KMS-11 (cell line): ENCODE measurements at regions not wholly inside any gene's neighbourhood (a gene's known extent, or its start where the extent isn't known, plus 50 kb on each side); places are given as distances from the start of the nearest gene placed in this dataset.

Source experiments
- H2AFZ ChIP-seq: fragments of 200-600 bp; sonication (generic); 2 replicates; pipeline ENCODE4 v1.6.1; 2016; ENCODE audit warnings: antibody characterized with exemption, mixed run types, low read depth
- H3K27ac ChIP-seq: fragments of 200-600 bp; sonication (generic); 2 replicates; pipeline ENCODE4 v1.6.1; 2016; ENCODE audit warnings: mild to moderate bottlenecking, mixed run types
- H3K27me3 ChIP-seq: fragments of 200-600 bp; sonication (generic); 2 replicates; pipeline ENCODE4 v1.6.1; 2017; ENCODE audit warnings: mild to moderate bottlenecking, low read depth, mixed run types, moderate library complexity; ENCODE audit not compliant: insufficient read depth
- H3K36me3 ChIP-seq: fragments of 200-600 bp; sonication (generic); 2 replicates; pipeline ENCODE4 v1.6.1; 2017; ENCODE audit warnings: mild to moderate bottlenecking, mixed run types; ENCODE audit not compliant: insufficient read depth
- H3K4me1 ChIP-seq: fragments of 200-600 bp; sonication (generic); 2 replicates; pipeline ENCODE4 v1.6.1; 2016; ENCODE audit warnings: mild to moderate bottlenecking, low read depth, mixed run types; ENCODE audit not compliant: poor library complexity, severe bottlenecking
- H3K4me2 ChIP-seq: fragments of 200-600 bp; sonication (generic); 2 replicates; pipeline ENCODE4 v1.7.0; 2016; ENCODE audit warnings: mild to moderate bottlenecking, mixed run types
- H3K4me3 ChIP-seq: fragments of 200-600 bp; sonication (generic); IDR thresholded peaks from 2 replicates; pipeline ENCODE4 v1.6.1; 2017; ENCODE audit warnings: low read depth, low read length, mixed read lengths; ENCODE audit not compliant: insufficient read depth
- H3K79me2 ChIP-seq: fragments of 200-600 bp; sonication (generic); 2 replicates; pipeline ENCODE4 v1.6.1; 2016; ENCODE audit warnings: low read depth, mixed run types; ENCODE audit not compliant: insufficient read depth
- H3K9ac ChIP-seq: fragments of 200-600 bp; sonication (generic); 2 replicates; pipeline ENCODE4 v1.6.1; 2016; ENCODE audit warnings: mild to moderate bottlenecking, mixed run types
- H4K20me1 ChIP-seq: fragments of 200-600 bp; sonication (generic); 2 replicates; pipeline ENCODE4 v1.6.1; 2016; ENCODE audit warnings: mild to moderate bottlenecking, mixed run types; ENCODE audit not compliant: insufficient read depth
- CTCF ChIP-seq: fragments of 200-600 bp; sonication (generic); conservative IDR thresholded peaks from 2 replicates; pipeline ENCODE4 v1.6.1; 2017; ENCODE audit warnings: low read depth, mild to moderate bottlenecking, antibody characterized with exemption, low read length, moderate library complexity, mixed read lengths

- Histone ChIP-seq H3K9ac (no peak overlapping the region), H2AFZ (peak overlapping the region; percentile 4; the same call in 1 of the 2 replicates)
Measured at GRCh38 chr2:207352978-207353671, 176.6 kb upstream of the CREB1 start.

DNA sequence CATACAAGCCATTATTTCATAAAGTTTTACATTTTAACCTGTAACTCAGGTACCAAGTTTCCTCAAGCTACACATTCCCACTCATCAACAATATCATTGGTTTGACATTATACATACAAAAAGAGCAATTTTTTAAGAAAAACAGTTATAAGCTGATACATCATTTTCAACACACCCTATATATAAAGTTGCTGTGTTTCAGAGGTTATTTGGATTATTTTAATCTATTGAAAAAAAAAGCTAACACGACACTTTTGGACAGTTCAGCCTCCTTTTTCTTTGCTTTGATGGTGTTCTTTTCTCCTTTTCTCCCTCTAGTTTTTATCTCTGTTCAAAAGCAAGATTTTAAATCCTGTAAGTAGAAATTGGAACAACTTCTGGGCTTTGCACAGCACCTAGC, 175.9 kb upstream of the CREB1 start:
- Histone ChIP-seq H3K27me3 (no peaks in the 10 kb centered on the region), H3K27ac (no peak overlapping the region), H3K4me1 (peaks cover 10% of the 10 kb centered on the region), H3K9ac (no peak overlapping the region), H3K36me3 (no peaks in the 10 kb centered on the region), H3K79me2 (no peaks in the 10 kb centered on the region), H2AFZ (no peak overlapping the region), H4K20me1 (no peaks in the 10 kb centered on the region), H3K4me3 (no peak overlapping the region), H3K4me2 (no peak overlapping the region)
- no peak for TF ChIP-seq CTCF

More at GRCh38 chr2:207352978-207353671, 176.6 kb upstream of the CREB1 start:
- no peaks in the 10 kb centered on the region for H4K20me1 ChIP-seq
- H3K4me3 ChIP-seq: no peak overlapping the region
- no peak overlapping the region for H3K4me2 ChIP-seq
- no peak overlapping the region for H3K27ac ChIP-seq
- H3K36me3 ChIP-seq: no peaks in the 10 kb centered on the region
- H3K4me1 ChIP-seq: peaks cover 10% of the 10 kb centered on the region
- no peaks in the 10 kb centered on the region for H3K79me2 ChIP-seq
- no peak for TF ChIP-seq CTCF
- H3K27me3 ChIP-seq: no peaks in the 10 kb centered on the region

DNA sequence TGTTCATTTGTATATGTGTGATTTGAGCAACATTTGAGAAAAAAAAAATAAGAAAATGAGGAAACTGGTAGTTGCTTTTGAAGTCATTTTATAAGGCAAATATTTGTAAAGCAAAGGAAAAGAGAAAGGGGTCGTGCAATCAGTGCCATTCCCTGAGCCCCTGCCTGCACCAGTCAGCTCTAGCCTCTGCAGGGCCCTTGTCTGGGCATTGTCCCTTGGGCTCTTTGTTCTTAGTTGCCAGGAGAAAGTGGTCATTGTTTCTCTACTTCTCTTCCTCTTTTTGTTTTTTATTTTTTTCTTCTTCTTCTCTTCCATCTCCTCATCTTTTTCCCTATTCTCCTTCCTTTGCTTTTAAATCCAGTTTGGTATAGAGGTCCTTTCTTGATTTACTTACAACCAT, 175.3 kb upstream of the CREB1 start:
- Histone ChIP-seq H3K4me1 (peaks cover 10% of the 10 kb centered on the region), H3K4me3 (no peak overlapping the region), H3K27ac (no peak overlapping the region), H3K79me2 (no peaks in the 10 kb centered on the region), H2AFZ (no peak overlapping the region), H3K9ac (no peak overlapping the region), H3K4me2 (no peak overlapping the region), H3K36me3 (no peaks in the 10 kb centered on the region), H4K20me1 (no peaks in the 10 kb centered on the region), H3K27me3 (no peaks in the 10 kb centered on the region)
- no peak for TF ChIP-seq CTCF

- Histone ChIP-seq H3K27me3 (no peaks in the 10 kb centered on the region), H3K4me3 (no peak overlapping the region), H2AFZ (no peak overlapping the region)
Measured at GRCh38 chr2:207356567-207356966, 173.2 kb upstream of the CREB1 start.

More at GRCh38 chr2:207356567-207356966, 173.2 kb upstream of the CREB1 start:
- Histone ChIP-seq H4K20me1 (no peaks in the 10 kb centered on the region), H3K4me1 (peaks cover 10% of the 10 kb centered on the region), H3K9ac (no peak overlapping the region), H3K27ac (no peak overlapping the region), H3K36me3 (no peaks in the 10 kb centered on the region), H3K4me2 (no peak overlapping the region), H3K79me2 (no peaks in the 10 kb centered on the region)
- no peak for TF ChIP-seq CTCF
